ENCODE measurements at regions not wholly inside any gene's neighbourhood (a gene's known extent, or its start where the extent isn't known, plus 50 kb on each side); places are given as distances from the start of the nearest gene placed in this dataset.

- no peak for TF ChIP-seq CTCF (IDR thresholded peaks at IDR 0.05; ENCODE audit: control insufficient read depth, insufficient read depth, low read depth, low read length, missing control alignments)
- H3K4me3 ChIP-seq (ENCODE audit: control insufficient read depth, low read depth, low read length): no peak overlapping the region
- DNase-seq (ENCODE audit: low read depth): no peak
Observed at GRCh38 chr2:133748007-133748700, 179.9 kb upstream of the NCKAP5 start.

GRCh38 chr2:133753665-133754064 lies 185.4 kb upstream of the NCKAP5 start:
- no peak overlapping the region for H3K4me3 ChIP-seq (ENCODE audit: control insufficient read depth, low read depth, low read length)
- no peak for DNase-seq (ENCODE audit: low read depth)
- no peak for TF ChIP-seq CTCF (IDR thresholded peaks at IDR 0.05; ENCODE audit: control insufficient read depth, insufficient read depth, low read depth, low read length, missing control alignments)

GRCh38 chr2:133755480-133756300 lies 187.4 kb upstream of the NCKAP5 start:
- TF ChIP-seq CTCF (IDR thresholded peaks at IDR 0.05; ENCODE audit: control insufficient read depth, insufficient read depth, low read depth, low read length, missing control alignments): no peak
- no peak overlapping the region for H3K4me3 ChIP-seq (ENCODE audit: control insufficient read depth, low read depth, low read length)
- peak; percentile 93 for DNase-seq (ENCODE audit: low read depth)

- no peak for TF ChIP-seq CTCF (IDR thresholded peaks at IDR 0.05; ENCODE audit: control insufficient read depth, insufficient read depth, low read depth, low read length, missing control alignments)
- DNase-seq (ENCODE audit: low read depth): no peak
- no peak overlapping the region for H3K4me3 ChIP-seq (ENCODE audit: control insufficient read depth, low read depth, low read length)
Observed at GRCh38 chr2:133756833-133757232, 188.6 kb upstream of the NCKAP5 start.

GRCh38 chr2:133760376-133760775 lies 192.1 kb upstream of the NCKAP5 start:
- H3K4me3 ChIP-seq (ENCODE audit: control insufficient read depth, low read depth, low read length): no peak overlapping the region
- DNase-seq (ENCODE audit: low read depth): peak; percentile 57
- no peak for TF ChIP-seq CTCF (IDR thresholded peaks at IDR 0.05; ENCODE audit: control insufficient read depth, insufficient read depth, low read depth, low read length, missing control alignments)

- no peak overlapping the region for H3K4me3 ChIP-seq (ENCODE audit: control insufficient read depth, low read depth, low read length)
- no peak for TF ChIP-seq CTCF (IDR thresholded peaks at IDR 0.05; ENCODE audit: control insufficient read depth, insufficient read depth, low read depth, low read length, missing control alignments)
- no peak for DNase-seq (ENCODE audit: low read depth)
Observed at GRCh38 chr2:133765658-133766057, 197.4 kb upstream of the NCKAP5 start.

All from AG09309 (cell line).